ENCODE measurements at regions not wholly inside any gene's neighbourhood (a gene's known extent, or its start where the extent isn't known, plus 50 kb on each side); places are given as distances from the start of the nearest gene placed in this dataset.

DNA sequence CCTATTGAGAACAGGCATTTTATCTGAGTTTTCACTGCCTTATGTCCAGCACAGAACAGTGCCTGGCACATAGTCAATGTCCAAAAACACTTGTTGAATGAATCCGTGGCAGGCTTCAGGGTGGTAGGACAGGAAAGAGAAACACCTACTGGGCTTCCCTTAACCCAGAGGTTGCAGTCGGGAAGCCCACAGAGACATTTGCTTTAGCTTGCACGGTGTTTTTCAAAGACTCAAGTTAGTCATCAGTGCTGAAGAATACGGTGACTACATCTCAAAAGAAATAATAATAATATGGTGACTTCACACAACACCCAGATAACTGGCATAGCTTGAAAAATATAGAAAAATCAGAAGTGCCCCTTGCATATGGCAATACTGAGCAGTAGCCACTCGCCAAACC, 160.4 kb downstream of the CD83 start:
- Histone ChIP-seq H3F3A (ENCODE audit: insufficient read depth, low read depth) (peaks cover 2% of the 10 kb centered on the region; the same call in 1 of the 2 replicates), H4K20me1 (ENCODE audit: insufficient read depth) (no peaks in the 10 kb centered on the region), H3K36me3 (ENCODE audit: low read depth) (no peaks in the 10 kb centered on the region), H3K27me3 (ENCODE audit: insufficient read depth, low read depth) (no peaks in the 10 kb centered on the region), H3K9me2 (ENCODE audit: insufficient read depth) (no peaks in the 10 kb centered on the region), H2AFZ (no peak overlapping the region), H3K79me2 (ENCODE audit: low read depth) (no peaks in the 10 kb centered on the region), H3K9me3 (ENCODE audit: insufficient read depth, low read depth) (peaks cover 12% of the 10 kb centered on the region; the same call in 1 of the 2 replicates), H3K4me2 (no peak overlapping the region), H3K4me1 (replicated peaks; ENCODE audit: insufficient read depth) (no peaks in the 10 kb centered on the region), H3K27ac (no peak overlapping the region), H3K4me3 (no peak overlapping the region)
- no TSS peak for BruUV-seq (replicated peaks)
- TF ChIP-seq EZH2 (IDR thresholded peaks at IDR 0.05; ENCODE audit: low read depth): no peak
- TF ChIP-seq, protein P1, sequence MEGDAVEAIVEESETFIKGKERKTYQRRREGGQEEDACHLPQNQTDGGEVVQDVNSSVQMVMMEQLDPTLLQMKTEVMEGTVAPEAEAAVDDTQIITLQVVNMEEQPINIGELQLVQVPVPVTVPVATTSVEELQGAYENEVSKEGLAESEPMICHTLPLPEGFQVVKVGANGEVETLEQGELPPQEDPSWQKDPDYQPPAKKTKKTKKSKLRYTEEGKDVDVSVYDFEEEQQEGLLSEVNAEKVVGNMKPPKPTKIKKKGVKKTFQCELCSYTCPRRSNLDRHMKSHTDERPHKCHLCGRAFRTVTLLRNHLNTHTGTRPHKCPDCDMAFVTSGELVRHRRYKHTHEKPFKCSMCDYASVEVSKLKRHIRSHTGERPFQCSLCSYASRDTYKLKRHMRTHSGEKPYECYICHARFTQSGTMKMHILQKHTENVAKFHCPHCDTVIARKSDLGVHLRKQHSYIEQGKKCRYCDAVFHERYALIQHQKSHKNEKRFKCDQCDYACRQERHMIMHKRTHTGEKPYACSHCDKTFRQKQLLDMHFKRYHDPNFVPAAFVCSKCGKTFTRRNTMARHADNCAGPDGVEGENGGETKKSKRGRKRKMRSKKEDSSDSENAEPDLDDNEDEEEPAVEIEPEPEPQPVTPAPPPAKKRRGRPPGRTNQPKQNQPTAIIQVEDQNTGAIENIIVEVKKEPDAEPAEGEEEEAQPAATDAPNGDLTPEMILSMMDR (conservative IDR thresholded peaks at IDR 0.05): no peak
- CTCF ChIA-PET: no interaction called here
- no peak for DNase-seq
- POLR2A ChIA-PET (ENCODE audit: unreplicated experiment): no interaction called here
- intact Hi-C loops (cut with micrococcal nuclease; ENCODE audit: unreplicated experiment): no loop called here

GRCh38 chr6:14278446-14278845, 160.9 kb downstream of the CD83 start:
- Histone ChIP-seq H3K4me2 (no peak overlapping the region), H3K79me2 (ENCODE audit: low read depth) (no peaks in the 10 kb centered on the region), H3K4me3 (no peak overlapping the region), H3K4me1 (replicated peaks; ENCODE audit: insufficient read depth) (no peaks in the 10 kb centered on the region), H3K36me3 (ENCODE audit: low read depth) (no peaks in the 10 kb centered on the region), H4K20me1 (ENCODE audit: insufficient read depth) (no peaks in the 10 kb centered on the region), H3K27me3 (ENCODE audit: insufficient read depth, low read depth) (no peaks in the 10 kb centered on the region), H2AFZ (no peak overlapping the region), H3K9me2 (ENCODE audit: insufficient read depth) (no peaks in the 10 kb centered on the region), H3K9me3 (ENCODE audit: insufficient read depth, low read depth) (peaks cover 8% of the 10 kb centered on the region; the same call in 1 of the 2 replicates), H3K27ac (no peak overlapping the region), H3F3A (ENCODE audit: insufficient read depth, low read depth) (no peaks in the 10 kb centered on the region; the same call in 1 of the 2 replicates)
- POLR2A ChIA-PET (ENCODE audit: unreplicated experiment): no interaction called here
- no TSS peak for BruUV-seq (replicated peaks)
- intact Hi-C loops (cut with micrococcal nuclease; ENCODE audit: unreplicated experiment): no loop called here
- CTCF ChIA-PET: no interaction called here
- DNase-seq: no peak
- no peak for TF ChIP-seq EZH2 (IDR thresholded peaks at IDR 0.05; ENCODE audit: low read depth)
- TF ChIP-seq, protein P1 (conservative IDR thresholded peaks at IDR 0.05): no peak

DNA sequence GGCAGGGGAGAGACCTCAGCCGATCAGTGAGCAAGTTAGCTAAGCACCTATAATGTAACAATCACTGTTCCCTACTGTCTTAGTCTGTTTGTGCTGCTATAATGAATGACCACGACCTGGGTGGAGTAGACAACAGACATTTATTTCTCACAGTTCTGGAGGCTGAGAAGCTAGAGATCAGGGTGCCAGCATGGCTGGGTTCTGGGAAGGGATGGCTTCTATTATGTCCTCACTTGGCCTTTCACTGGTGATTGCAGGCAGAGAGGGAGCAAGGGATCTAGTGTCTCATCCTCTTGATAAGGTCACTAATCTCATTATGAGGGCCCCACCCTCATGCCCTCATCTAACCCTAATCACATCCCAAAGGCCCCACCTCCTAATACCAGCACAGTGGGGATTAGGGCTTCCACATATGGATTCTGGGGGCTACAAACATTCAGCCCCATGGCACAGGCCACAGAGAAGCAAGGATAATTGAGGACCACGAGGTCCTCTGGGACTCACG, 162.5 kb downstream of the CD83 start:
- POLR2A ChIA-PET (ENCODE audit: unreplicated experiment): no interaction called here
- intact Hi-C loops (cut with micrococcal nuclease; ENCODE audit: unreplicated experiment): no loop called here
- H3K4me3 ChIP-seq: no peak overlapping the region
- no peak overlapping the region for H3K27ac ChIP-seq
- no peak overlapping the region for H3K4me2 ChIP-seq
- no peaks in the 10 kb centered on the region for H3K36me3 ChIP-seq (ENCODE audit: low read depth)
- H3K9me2 ChIP-seq (ENCODE audit: insufficient read depth): no peaks in the 10 kb centered on the region
- H3K4me1 ChIP-seq (replicated peaks; ENCODE audit: insufficient read depth): no peaks in the 10 kb centered on the region
- H3K9me3 ChIP-seq (ENCODE audit: insufficient read depth, low read depth): no peaks in the 10 kb centered on the region
- BruUV-seq (replicated peaks): no TSS peak
- H3K27me3 ChIP-seq (ENCODE audit: insufficient read depth, low read depth): no peaks in the 10 kb centered on the region
- H2AFZ ChIP-seq: no peak overlapping the region
- CTCF ChIA-PET: no interaction called here
- H4K20me1 ChIP-seq (ENCODE audit: insufficient read depth): no peaks in the 10 kb centered on the region
- no peak for DNase-seq
- H3F3A ChIP-seq (ENCODE audit: insufficient read depth, low read depth): no peaks in the 10 kb centered on the region
- H3K79me2 ChIP-seq (ENCODE audit: low read depth): no peaks in the 10 kb centered on the region
- TF ChIP-seq, protein P1 (conservative IDR thresholded peaks at IDR 0.05): no peak
- no peak for TF ChIP-seq EZH2 (IDR thresholded peaks at IDR 0.05; ENCODE audit: low read depth)
